NCI-H460 (cell line): ENCODE measurements at regions not wholly inside any gene's neighbourhood (a gene's known extent, or its start where the extent isn't known, plus 50 kb on each side); places are given as distances from the start of the nearest gene placed in this dataset.

Experiments used
- DNase-seq: peaks from one replicate; pipeline ENCODE4 v3.0.0-alpha.2; 2016; ENCODE audit warnings: low read depth; ENCODE audit errors: extremely low read depth

GRCh38 chr15:69529961-69530633 lies 77.5 kb downstream of the RPLP1 start:
- DNase-seq, result no peak

GRCh38 chr15:69530991-69531664 lies 78.5 kb downstream of the RPLP1 start:
- DNase-seq, result no peak

- no peak for DNase-seq
These were observed 79.0 kb downstream of the RPLP1 start for GRCh38 chr15:69531665-69532027.

GRCh38 chr15:69532066-69532465 lies 79.4 kb downstream of the RPLP1 start:
- no peak for DNase-seq

GRCh38 chr15:69532856-69533255 lies 80.2 kb downstream of the RPLP1 start:
- DNase-seq, result no peak

- DNase-seq, result no peak
These were observed 80.9 kb downstream of the RPLP1 start for GRCh38 chr15:69533522-69533921.

GRCh38 chr15:69535101-69535638 lies 82.6 kb downstream of the RPLP1 start:
- DNase-seq, result no peak

GRCh38 chr15:69535998-69536397 lies 83.4 kb downstream of the RPLP1 start:
- DNase-seq, result no peak

GRCh38 chr15:69536726-69537512 lies 84.3 kb downstream of the RPLP1 start:
- no peak for DNase-seq

GRCh38 chr15:69537901-69538300 lies 85.3 kb downstream of the RPLP1 start:
- DNase-seq, result no peak

- DNase-seq, result no peak
These were observed 85.8 kb downstream of the RPLP1 start for GRCh38 chr15:69538379-69538778.

GRCh38 chr15:69539345-69539744 lies 86.7 kb downstream of the RPLP1 start:
- DNase-seq, result no peak

GRCh38 chr15:69540622-69541021 lies 88.0 kb downstream of the RPLP1 start:
- DNase-seq, result no peak

GRCh38 chr15:69542028-69542427 lies 89.4 kb downstream of the RPLP1 start:
- no peak for DNase-seq

GRCh38 chr15:69543681-69544364 lies 91.2 kb downstream of the RPLP1 start:
- DNase-seq, result no peak

GRCh38 chr15:69544365-69545113 lies 91.9 kb downstream of the RPLP1 start:
- DNase-seq, result no peak

- no peak for DNase-seq
These were observed 93.6 kb downstream of the RPLP1 start for GRCh38 chr15:69546182-69546581.

GRCh38 chr15:69548395-69549180 lies 96.0 kb downstream of the RPLP1 start:
- DNase-seq, result no peak

- DNase-seq, result no peak
These were observed 98.9 kb downstream of the RPLP1 start for GRCh38 chr15:69551391-69552056.
